Myocyte (in vitro differentiated cells): ENCODE measurements at regions not wholly inside any gene's neighbourhood (a gene's known extent, or its start where the extent isn't known, plus 50 kb on each side); places are given as distances from the start of the nearest gene placed in this dataset.

Source experiments
- DNase-seq: peaks from one replicate; pipeline ENCODE4 v3.0.0-alpha.2; 2012; ENCODE audit warnings: low read depth

DNA sequence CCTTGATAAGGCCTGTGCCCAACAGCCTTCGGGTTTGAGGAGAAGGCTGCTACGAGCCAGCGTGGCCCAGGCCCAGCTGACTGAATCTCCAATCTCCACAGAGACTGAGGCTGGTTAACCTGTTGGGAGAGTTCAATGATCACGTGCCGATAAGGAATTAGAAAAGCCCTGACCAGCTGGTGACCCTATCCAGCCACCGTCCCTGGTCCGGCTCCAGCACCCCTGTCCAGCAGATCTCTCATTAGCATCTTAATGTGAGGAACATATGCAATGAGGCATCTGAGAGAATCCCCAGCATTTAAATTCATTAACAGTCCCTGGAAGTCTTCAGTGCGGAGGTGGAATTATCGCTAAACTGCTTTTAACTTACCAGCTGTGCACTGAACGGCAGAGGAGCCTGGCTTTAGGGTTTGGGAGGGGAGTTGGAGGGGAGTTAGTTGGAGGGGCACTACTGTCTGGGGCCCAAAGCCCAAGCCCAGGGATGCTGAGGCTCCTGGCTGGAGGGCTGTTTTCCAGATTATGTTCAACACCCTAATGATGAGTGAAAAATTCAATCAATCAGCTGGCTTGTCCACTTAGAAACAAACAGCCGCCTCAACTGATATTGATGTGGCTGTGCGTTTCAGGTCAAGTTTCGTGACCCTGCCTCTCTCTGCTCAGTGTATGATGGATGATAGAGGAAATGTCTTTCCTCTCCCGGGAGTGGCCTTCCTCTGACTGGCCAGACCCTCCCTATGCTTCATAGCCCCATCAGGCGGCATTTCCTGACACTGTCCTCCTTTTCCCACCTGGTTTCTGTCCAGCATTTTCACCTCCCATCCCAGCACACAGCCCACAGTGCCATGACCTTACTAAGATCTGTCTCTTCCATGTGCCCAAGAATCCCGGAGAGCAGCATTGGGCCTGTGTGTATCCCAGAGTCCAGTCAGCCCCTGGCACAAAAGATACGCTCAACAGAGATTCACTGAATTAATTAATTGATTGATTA is 184.5 kb downstream of the CCT6B start:
- DNase-seq: no peak

- DNase-seq: no peak
These were observed 188.2 kb downstream of the CCT6B start for GRCh38 chr17:34773036-34773435.

DNA sequence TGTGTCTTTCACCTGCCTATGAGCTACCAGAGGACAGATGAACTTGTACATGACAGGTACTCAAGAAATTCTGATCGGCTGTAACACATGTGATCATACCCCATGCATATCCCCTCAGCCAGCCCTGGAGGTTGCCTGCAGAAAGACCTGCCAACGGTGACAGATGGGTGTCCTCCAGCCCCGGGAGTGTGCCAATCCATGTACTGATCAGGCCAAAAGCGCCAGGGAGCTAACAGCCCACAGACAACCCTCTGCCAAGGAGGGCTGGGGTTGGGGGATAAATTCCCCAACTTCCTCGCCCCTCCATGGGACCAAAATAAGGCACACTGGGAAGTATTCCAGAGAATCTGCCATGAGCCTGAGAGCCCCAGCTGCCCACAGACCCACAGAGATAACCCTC is 189.4 kb downstream of the CCT6B start:
- DNase-seq: no peak

DNA sequence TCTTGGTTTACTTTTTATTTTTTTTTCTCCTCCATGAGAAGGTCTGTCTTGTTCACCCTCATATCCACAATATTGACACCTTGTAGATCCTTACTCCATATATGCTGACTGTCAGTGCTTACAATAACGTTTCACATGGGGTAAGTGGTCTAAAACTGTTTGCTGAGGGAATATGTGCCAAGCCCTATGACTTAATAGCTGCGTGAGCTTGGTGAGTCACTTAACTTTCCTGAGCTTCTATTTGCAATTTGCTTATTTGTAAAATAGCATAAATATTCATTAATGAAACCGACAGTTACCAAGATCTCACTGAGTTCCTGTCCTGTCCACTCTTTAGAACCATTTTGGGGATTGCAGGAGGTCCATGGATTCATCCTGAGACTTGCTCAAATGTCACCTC is 190.7 kb downstream of the CCT6B start:
- no peak for DNase-seq

DNA sequence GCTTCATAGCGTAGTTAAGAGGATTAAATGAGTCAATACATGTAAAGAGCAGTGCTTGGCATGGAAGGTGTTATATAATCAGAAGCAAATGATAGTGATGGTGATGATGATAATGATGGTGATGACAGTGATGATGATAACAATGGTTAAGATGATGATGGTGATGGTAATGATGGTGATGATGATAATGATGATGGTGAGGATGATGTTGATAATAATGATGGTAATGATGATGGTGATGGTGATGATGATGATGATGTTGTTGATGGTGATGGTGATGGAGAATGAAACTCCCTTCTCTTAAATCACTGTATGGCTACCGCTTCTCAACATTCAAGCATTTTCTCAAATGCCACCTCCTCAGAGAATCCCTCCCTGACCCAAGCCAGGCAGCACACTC is 190.5 kb downstream of the TMEM132E start:
- no peak for DNase-seq

DNA sequence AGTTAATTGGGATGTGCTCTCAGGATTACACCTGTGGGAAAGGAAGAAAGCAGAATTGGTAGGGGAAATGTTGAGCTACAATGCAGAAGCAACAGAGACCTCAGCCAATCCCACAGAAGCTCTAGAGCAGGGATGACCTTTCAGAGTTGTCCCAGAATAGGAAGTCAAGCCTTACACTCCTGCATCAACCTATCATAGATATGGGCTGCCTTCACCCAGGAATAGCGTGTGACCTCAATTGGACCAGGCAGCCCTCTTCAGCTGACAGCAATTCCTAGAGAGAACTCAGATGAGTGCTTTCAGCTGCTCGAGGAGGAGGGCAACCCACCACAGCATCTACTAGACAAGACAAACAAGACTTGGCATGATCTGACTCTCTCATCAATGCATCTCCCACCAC is 189.7 kb downstream of the TMEM132E start:
- DNase-seq: no peak

- no peak for DNase-seq
These were observed 185.9 kb downstream of the TMEM132E start for GRCh38 chr17:34765291-34765690.

DNA sequence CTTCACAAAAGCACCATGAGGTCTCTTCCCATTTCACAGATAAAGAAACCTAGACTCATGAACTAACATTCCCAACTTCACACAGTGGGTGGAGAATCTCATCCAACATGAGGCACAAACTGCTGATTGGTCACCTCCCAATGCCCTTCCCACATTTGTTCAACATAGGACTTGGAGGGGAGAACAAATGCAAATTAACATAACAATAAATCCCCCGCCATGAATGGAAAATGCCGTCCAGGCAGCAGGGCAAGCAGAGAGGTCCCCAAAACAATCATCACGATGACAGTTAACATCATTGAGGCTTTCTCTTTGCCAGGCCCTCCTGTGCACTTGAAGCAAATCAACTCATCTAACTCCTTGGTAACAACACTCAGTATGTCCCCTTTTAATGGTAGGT is 185.3 kb downstream of the TMEM132E start:
- DNase-seq: no peak

DNA sequence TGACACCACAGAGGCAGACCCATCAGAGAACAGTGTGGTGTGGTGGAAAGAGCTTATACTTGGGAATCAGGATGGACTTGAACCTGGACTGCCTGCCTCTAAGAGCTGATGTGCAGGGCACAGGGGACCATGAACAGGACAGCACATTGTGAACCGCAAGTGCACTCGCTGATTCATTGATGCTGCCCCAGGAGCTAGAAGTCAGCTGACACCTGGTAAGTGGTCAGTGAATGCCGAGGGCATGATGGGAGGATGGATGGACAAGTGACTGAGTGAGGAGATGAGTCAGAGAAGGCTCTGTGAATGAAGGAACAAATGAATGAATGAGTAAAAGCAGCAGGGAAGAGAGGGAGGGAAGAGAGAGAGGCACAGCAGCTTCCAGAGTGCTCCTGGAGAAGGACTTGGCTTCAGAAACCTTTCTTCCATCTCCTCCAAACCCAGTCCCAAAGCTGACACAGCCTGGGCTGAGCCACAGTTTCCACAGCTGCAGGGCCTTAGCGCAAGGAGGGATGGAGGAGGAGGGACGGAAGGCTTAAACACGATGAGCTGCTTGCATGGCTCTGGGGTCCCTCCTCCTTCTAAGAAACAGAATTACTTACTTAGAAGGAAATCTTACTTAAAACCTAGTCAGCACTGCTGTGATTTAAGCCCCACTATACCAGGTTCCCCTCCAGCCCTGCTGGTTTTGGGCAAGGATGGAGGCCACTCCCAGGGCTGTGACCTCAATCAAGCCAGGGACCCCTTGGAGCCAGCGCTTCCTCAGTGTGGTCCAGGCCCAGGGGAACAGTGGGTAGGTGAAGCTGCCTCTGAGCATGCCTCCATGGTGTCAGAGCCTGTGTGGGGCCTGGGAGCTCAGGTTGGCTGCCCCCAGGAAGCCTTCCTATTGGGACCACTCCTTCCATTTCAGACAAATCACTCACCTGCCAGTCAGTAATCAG is 184.6 kb downstream of the TMEM132E start:
- no peak for DNase-seq

DNA sequence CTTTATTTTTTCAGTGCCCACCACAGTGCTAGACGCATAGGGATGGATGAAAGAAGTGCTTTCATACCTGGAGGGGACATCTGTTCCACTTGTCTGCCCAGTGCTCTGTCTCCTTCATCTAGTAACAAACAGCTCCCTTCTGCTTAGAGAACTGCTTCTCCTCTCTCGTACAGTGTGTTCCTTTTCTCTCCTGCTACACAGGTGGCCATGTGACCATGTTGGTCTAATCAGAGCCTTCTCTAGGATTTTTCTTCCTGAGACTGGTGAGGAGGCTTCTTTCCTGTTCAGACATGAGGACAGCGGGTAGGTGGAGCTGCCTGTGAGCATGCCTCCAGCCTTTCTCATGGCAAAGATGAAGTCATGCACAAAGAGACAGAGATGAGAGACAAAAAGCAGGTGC is 182.7 kb downstream of the TMEM132E start:
- DNase-seq: no peak

DNA sequence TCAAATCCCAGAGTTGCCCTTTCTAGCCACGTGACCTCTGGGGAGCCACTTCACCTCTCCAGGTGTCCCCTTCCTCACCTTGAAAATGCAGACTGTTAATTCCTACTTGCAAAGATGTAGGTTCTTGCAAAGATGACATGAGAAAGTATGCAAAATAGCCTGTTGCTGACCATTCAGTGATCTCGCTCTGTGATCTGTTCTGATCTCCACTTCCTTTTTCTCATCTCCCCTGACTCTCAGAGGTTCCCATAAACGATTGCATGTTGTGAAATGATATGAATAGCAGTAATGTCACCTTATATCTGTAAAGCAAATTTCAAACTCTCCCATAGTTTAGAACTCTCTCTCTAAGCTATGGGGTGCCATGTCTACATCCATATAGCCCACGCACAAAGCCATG is 182.3 kb downstream of the TMEM132E start:
- DNase-seq: no peak

GRCh38 chr17:34760931-34761495 is 181.6 kb downstream of the TMEM132E start:
- DNase-seq: no peak

GRCh38 chr17:34758718-34759117 is 179.3 kb downstream of the TMEM132E start:
- DNase-seq: no peak

- no peak for DNase-seq
These were observed 178.9 kb downstream of the TMEM132E start for GRCh38 chr17:34758316-34758715.

- no peak for DNase-seq
These were observed 178.2 kb downstream of the TMEM132E start for GRCh38 chr17:34757611-34758010.

DNA sequence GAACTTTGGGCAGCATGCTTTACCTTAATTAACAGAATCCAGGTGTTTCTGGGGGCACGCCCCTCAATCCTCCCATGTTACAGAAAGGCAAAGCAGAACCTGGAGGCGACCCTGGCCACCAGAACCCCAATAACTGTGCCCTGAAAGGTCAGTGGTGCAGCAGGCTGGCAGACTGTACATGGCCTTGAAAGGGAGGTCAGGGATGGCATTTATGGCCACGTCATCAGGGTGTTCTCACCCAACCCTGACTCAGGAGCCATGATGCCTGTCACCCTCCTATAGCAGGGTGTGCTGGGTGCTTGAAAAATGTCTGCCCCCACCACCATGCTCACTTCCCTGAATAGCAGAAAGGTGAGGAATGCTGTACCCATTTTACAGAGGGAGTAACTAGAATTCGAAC is 177.7 kb downstream of the TMEM132E start:
- no peak for DNase-seq

DNA sequence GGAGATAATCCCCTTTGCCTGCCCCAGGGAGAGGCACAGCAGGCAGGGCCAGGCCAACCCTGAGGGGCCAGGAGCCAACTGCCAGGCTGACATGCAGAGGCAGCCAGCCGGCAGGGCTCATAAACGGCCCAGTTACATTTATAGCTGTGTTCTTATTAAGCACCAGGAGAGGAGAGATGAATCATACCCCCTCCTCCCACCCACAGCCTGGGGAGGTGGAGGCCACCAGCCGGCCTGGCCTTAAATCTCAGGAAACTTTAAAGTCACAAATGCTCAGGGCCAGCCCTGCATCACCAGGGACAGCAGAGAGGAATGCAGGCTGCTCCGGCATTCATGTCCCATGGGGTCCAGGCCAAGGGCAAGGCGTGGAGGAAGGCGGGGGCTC is 177.2 kb downstream of the TMEM132E start:
- DNase-seq: no peak

DNA sequence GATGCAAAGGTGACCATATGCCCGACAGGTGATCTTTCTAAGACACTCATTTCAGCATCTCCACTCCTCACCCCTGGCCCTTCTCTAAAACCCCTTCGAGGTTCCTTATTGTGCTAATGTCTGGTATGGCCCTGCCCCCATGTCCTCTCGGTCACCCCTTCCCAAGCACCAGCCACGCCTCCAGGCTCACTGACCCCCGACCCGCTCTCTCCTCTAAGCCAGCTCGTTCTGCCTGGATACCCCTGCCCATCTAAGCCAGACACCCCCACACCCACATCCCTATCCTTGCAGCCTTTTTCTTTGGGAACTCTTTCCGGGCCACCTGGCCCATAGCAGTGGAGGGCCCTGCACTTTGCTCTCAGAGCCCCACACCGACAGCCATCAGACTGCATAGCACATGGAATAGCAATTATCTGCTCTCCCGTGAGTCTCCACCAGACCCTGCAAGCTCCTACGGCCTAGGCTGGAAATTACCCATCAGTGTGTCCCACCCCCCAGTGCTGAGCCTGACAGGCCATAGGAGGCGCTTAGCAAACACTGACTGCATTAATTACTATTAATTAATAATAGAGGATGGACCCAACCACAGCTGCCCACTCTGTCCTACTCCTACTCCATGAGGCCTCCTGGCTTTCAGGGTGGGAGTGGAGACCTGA is 176.7 kb downstream of the TMEM132E start:
- no peak for DNase-seq

DNA sequence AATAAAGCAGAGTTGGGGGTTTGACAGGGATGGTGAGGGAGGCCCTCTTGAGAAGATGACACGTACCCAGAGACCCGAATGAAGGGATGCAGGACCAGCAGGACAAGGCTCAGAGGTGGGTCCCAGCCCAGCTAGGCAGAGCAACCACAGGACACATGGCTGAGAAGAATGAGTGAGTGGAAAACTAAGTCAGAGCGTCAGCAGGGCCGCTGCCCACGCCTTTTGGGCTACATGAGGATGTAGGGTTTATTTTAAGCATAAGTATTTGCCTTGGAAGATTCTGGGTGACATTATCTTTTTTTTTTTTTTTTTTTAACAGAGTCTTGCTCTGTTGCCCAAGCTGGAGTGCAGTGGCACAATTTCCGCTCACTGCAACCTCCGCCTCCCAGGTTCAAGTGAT is 176.0 kb downstream of the TMEM132E start:
- DNase-seq: no peak

DNA sequence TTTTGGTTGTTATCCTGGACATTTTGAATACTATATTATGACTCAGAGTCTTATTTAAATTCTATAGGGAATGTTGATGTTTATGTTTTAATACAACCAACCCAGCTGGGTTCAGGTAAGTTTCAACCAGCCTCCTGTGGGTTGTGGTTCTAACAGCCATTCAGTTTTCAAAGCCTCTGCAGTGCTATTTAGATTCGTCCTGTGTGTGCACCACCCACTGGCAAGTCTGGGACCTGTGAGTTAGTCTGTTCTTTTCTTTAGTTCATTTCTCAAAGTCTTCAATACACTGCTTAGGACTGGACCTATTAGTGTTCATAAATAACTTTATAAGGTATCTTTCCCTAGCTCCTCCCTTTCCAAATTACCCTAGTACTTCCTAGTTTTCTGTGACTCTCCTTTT is 170.6 kb downstream of the TMEM132E start:
- no peak for DNase-seq

GRCh38 chr17:34741967-34742366 is 162.6 kb downstream of the TMEM132E start:
- DNase-seq: no peak
